ENCODE measurements at regions not wholly inside any gene's neighbourhood (a gene's known extent, or its start where the extent isn't known, plus 50 kb on each side); places are given as distances from the start of the nearest gene placed in this dataset.

- TF ChIP-seq ETV6 (IDR thresholded peaks at IDR 0.05; ENCODE audit: borderline replicate concordance in 1 of 2, low read depth in 2 of 2, low read length in 1 of 2) (no peak), ETV6 (CRISPR knock-in tag; IDR thresholded peaks at IDR 0.05; ENCODE audit: borderline replicate concordance) (no peak), RBM25 (IDR thresholded peaks at IDR 0.05; ENCODE audit: low read depth, low read length, severe bottlenecking) (no peak), MLLT1 (IDR thresholded peaks at IDR 0.05) (no peak), PCBP1 (IDR thresholded peaks at IDR 0.05; ENCODE audit: low read depth, low read length, poor library complexity, severe bottlenecking) (no peak), NR2F6 (CRISPR knock-in tag; IDR thresholded peaks at IDR 0.05) (no peak), GTF2F1 (IDR thresholded peaks at IDR 0.05; ENCODE audit: low read depth, low read length) (no peak), FOXP4 (CRISPR knock-in tag; IDR thresholded peaks at IDR 0.05; ENCODE audit: borderline replicate concordance) (no peak)
- TF ChIP-seq, protein P1, sequence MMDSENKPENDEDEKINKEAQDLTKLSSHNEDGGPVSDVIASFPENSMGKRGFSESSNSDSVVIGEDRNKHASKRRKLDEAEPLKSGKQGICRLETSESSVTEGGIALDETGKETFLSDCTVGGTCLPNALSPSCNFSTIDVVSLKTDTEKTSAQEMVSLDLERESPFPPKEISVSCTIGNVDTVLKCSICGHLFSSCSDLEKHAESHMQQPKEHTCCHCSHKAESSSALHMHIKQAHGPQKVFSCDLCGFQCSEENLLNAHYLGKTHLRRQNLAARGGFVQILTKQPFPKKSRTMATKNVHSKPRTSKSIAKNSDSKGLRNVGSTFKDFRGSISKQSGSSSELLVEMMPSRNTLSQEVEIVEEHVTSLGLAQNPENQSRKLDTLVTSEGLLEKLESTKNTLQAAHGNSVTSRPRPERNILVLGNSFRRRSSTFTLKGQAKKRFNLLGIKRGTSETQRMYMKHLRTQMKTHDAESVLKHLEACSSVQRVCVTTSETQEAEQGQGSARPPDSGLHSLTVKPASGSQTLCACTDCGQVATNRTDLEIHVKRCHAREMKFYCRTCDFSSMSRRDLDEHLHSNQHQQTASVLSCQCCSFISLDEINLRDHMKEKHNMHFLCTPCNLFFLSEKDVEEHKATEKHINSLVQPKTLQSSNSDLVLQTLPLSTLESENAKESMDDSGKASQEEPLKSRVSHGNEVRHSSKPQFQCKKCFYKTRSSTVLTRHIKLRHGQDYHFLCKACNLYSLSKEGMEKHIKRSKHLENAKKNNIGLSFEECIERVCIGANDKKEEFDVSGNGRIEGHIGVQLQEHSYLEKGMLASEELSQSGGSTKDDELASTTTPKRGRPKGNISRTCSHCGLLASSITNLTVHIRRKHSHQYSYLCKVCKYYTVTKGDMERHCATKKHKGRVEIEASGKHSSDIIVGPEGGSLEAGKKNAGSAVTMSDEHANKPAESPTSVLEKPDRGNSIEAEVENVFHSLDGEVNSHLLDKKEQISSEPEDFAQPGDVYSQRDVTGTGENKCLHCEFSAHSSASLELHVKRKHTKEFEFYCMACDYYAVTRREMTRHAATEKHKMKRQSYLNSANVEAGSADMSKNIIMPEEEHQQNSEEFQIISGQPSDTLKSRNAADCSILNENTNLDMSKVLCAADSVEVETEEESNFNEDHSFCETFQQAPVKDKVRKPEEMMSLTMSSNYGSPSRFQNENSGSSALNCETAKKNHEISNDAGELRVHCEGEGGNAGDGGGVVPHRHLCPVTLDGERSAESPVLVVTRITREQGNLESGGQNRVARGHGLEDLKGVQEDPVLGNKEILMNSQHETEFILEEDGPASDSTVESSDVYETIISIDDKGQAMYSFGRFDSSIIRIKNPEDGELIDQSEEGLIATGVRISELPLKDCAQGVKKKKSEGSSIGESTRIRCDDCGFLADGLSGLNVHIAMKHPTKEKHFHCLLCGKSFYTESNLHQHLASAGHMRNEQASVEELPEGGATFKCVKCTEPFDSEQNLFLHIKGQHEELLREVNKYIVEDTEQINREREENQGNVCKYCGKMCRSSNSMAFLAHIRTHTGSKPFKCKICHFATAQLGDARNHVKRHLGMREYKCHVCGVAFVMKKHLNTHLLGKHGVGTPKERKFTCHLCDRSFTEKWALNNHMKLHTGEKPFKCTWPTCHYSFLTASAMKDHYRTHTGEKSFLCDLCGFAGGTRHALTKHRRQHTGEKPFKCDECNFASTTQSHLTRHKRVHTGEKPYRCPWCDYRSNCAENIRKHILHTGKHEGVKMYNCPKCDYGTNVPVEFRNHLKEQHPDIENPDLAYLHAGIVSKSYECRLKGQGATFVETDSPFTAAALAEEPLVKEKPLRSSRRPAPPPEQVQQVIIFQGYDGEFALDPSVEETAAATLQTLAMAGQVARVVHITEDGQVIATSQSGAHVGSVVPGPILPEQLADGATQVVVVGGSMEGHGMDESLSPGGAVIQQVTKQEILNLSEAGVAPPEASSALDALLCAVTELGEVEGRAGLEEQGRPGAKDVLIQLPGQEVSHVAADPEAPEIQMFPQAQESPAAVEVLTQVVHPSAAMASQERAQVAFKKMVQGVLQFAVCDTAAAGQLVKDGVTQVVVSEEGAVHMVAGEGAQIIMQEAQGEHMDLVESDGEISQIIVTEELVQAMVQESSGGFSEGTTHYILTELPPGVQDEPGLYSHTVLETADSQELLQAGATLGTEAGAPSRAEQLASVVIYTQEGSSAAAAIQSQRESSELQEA (IDR thresholded peaks at IDR 0.05; ENCODE audit: low read depth), result no peak
- TF ChIP-seq, protein P2, sequence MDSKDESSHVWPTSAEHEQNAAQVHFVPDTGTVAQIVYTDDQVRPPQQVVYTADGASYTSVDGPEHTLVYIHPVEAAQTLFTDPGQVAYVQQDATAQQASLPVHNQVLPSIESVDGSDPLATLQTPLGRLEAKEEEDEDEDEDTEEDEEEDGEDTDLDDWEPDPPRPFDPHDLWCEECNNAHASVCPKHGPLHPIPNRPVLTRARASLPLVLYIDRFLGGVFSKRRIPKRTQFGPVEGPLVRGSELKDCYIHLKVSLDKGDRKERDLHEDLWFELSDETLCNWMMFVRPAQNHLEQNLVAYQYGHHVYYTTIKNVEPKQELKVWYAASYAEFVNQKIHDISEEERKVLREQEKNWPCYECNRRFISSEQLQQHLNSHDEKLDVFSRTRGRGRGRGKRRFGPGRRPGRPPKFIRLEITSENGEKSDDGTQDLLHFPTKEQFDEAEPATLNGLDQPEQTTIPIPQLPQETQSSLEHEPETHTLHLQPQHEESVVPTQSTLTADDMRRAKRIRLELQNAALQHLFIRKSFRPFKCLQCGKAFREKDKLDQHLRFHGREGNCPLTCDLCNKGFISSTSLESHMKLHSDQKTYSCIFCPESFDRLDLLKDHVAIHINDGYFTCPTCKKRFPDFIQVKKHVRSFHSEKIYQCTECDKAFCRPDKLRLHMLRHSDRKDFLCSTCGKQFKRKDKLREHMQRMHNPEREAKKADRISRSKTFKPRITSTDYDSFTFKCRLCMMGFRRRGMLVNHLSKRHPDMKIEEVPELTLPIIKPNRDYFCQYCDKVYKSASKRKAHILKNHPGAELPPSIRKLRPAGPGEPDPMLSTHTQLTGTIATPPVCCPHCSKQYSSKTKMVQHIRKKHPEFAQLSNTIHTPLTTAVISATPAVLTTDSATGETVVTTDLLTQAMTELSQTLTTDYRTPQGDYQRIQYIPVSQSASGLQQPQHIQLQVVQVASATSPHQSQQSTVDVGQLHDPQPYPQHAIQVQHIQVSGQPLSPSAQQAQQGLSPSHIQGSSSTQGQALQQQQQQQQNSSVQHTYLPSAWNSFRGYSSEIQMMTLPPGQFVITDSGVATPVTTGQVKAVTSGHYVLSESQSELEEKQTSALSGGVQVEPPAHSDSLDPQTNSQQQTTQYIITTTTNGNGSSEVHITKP (IDR thresholded peaks at IDR 0.05; ENCODE audit: partially characterized antibody), result no peak
Measured at GRCh38 chr5:114822436-114822835, 347.3 kb downstream of the TRIM36 start (continued).

Data from K562 (cell line).